Uterus (tissue), 2 donors: ENCODE measurements at regions not wholly inside any gene's neighbourhood (a gene's known extent, or its start where the extent isn't known, plus 50 kb on each side); places are given as distances from the start of the nearest gene placed in this dataset.
"Not testable (repeated sequence)": the region's sequence is repeated elsewhere in the genome, so short reads cannot be mapped to it uniquely, and the experiment has no call there.

Experiments
- CTCF ChIP-seq, 4 experiments: fragments of 200-600 bp in 2 of 4; fragments of 450-650 bp in 2 of 4; sonication (generic) in 2 of 4; IDR thresholded peaks; one replicate each; pipeline ENCODE4 v1.5.1; 2016 to 2019; ENCODE audit warnings: antibody characterized with exemption in 4 of 4, mild to moderate bottlenecking in 2 of 4, moderate library complexity in 1 of 4
- POLR2A ChIP-seq, 2 donors: fragments of 450-650 bp; IDR thresholded peaks; one replicate each; pipeline ENCODE4 v1.6.1; 2016; ENCODE audit warnings: antibody characterized with exemption in 2 of 2, mild to moderate bottlenecking in 1 of 2, moderate library complexity in 1 of 2

GRCh38 chr7:51382243-51382642, 65.6 kb upstream of the COBL start:
- TF ChIP-seq POLR2A, CTCF (IDR thresholded peaks at IDR 0.05): not testable (repeated sequence)
